HEK293 (cell line): ENCODE measurements at regions not wholly inside any gene's neighbourhood (a gene's known extent, or its start where the extent isn't known, plus 50 kb on each side); places are given as distances from the start of the nearest gene placed in this dataset.

Experiments used
- CTCF ChIA-PET: fragments of 350-600 bp; formaldehyde crosslinking; extraction: SDS; loops from one replicate; lab custom pipeline; 2021; ENCODE audit warnings: antibody characterized with exemption; lab: Yijun Ruan, JAX
- POLR2A ChIA-PET: fragments of 300-600 bp; formaldehyde crosslinking; extraction: SDS; loops from one replicate; lab custom pipeline; 2020; ENCODE audit warnings: antibody characterized with exemption, inconsistent platforms; lab: Yijun Ruan, JAX
- H3K27ac ChIP-seq: fragments of 200-500 bp; sonication (Bioruptor generic); 2 replicates; pipeline ENCODE4 v1.5.1; 2014; ENCODE audit warnings: low read depth, low read length, control low read depth, inconsistent platforms; ENCODE audit errors: extremely low read depth
- H3K36me3 ChIP-seq, 2 experiments: fragments of 200-500 bp in 1 of 2; sonication (Bioruptor generic) in 1 of 2; 1 replicate in 1 of 2; 2 replicates in 1 of 2; pipeline ENCODE4 v1.5.1; 2014 to 2017; ENCODE audit warnings: inconsistent platforms in 2 of 2, low read length in 2 of 2; ENCODE audit not compliant: control insufficient read depth in 2 of 2, insufficient read depth in 1 of 2
- H3K4me1 ChIP-seq: fragments of 200-500 bp; sonication (Bioruptor generic); 2 replicates; pipeline ENCODE4 v1.5.1; 2014; ENCODE audit warnings: mild to moderate bottlenecking, low read length, inconsistent platforms; ENCODE audit not compliant: control insufficient read depth, insufficient read depth
- H3K4me3 ChIP-seq: 2 replicates; pipeline ENCODE4 v1.5.1; 2011; ENCODE audit warnings: low read depth, mild to moderate bottlenecking, control low read depth, low read length, moderate library complexity
- H3K9me3 ChIP-seq: fragments of 200-500 bp; sonication (Bioruptor generic); 2 replicates; pipeline ENCODE4 v1.5.1; 2014; ENCODE audit warnings: low read depth, low read length, inconsistent platforms; ENCODE audit not compliant: control insufficient read depth, insufficient read depth
- KLF1 ChIP-seq: fragments of 450-650 bp; formaldehyde crosslinking; IDR thresholded peaks from 2 replicates; pipeline ENCODE4 v1.5.1; 2016; ENCODE audit warnings: missing biosample characterization, missing genetic modification characterization
- RBAK ChIP-seq: fragments of 450-650 bp; formaldehyde crosslinking; IDR thresholded peaks from 2 replicates; pipeline ENCODE4 v1.5.1; 2016; ENCODE audit warnings: missing biosample characterization, missing genetic modification characterization
- ZBTB20 ChIP-seq: fragments of 450-650 bp; formaldehyde crosslinking; IDR thresholded peaks from 2 replicates; pipeline ENCODE4 v1.5.1; 2016; ENCODE audit warnings: missing biosample characterization, missing genetic modification characterization
- ZNF214 ChIP-seq: fragments of 450-650 bp; formaldehyde crosslinking; IDR thresholded peaks from 2 replicates; pipeline ENCODE4 v1.5.1; 2017; ENCODE audit warnings: missing biosample characterization, mild to moderate bottlenecking, missing genetic modification characterization, borderline replicate concordance
- ZNF335 ChIP-seq: fragments of 450-650 bp; formaldehyde crosslinking; conservative IDR thresholded peaks from 2 replicates; pipeline ENCODE4 v1.5.1; 2016; ENCODE audit warnings: missing biosample characterization, missing genetic modification characterization
- ZNF416 ChIP-seq: fragments of 450-650 bp; formaldehyde crosslinking; IDR thresholded peaks from 2 replicates; pipeline ENCODE4 v1.5.1; 2016; ENCODE audit warnings: missing biosample characterization, missing genetic modification characterization
- ZNF548 ChIP-seq: fragments of 450-650 bp; formaldehyde crosslinking; IDR thresholded peaks from 2 replicates; pipeline ENCODE4 v1.5.1; 2016; ENCODE audit warnings: missing biosample characterization, missing genetic modification characterization
- ZNF560 ChIP-seq: fragments of 450-650 bp; formaldehyde crosslinking; IDR thresholded peaks from 2 replicates; pipeline ENCODE4 v1.5.1; 2017; ENCODE audit warnings: missing biosample characterization, missing genetic modification characterization, borderline replicate concordance
- ZNF561 ChIP-seq: fragments of 450-650 bp; IDR thresholded peaks from 2 replicates; pipeline ENCODE4 v1.5.1; 2018; ENCODE audit warnings: missing biosample characterization, missing genetic modification characterization, borderline replicate concordance
- ZNF677 ChIP-seq: fragments of 450-650 bp; IDR thresholded peaks from 2 replicates; pipeline ENCODE4 v1.5.0; 2018; ENCODE audit warnings: missing biosample characterization, mild to moderate bottlenecking, missing genetic modification characterization, moderate library complexity
- ZNF785 ChIP-seq: fragments of 450-650 bp; formaldehyde crosslinking; IDR thresholded peaks from 2 replicates; pipeline ENCODE4 v1.5.1; 2016; ENCODE audit warnings: missing biosample characterization, missing genetic modification characterization
- TF ChIP-seq, protein P1 (sequence below): fragments of 450-650 bp; formaldehyde crosslinking; optimal IDR thresholded peaks from 2 replicates; pipeline ENCODE3; 2016; ENCODE audit warnings: missing biosample characterization, mild to moderate bottlenecking, missing genetic modification characterization
- TF ChIP-seq, protein P2 (sequence below): fragments of 450-650 bp; formaldehyde crosslinking; conservative IDR thresholded peaks from 2 replicates; pipeline ENCODE4 v1.5.1; 2016; ENCODE audit warnings: low read depth, missing biosample characterization, missing genetic modification characterization
- TF ChIP-seq, protein P3 (sequence below): fragments of 450-650 bp; formaldehyde crosslinking; IDR thresholded peaks from 2 replicates; pipeline ENCODE4 v1.5.1; 2016; ENCODE audit warnings: missing biosample characterization, missing genetic modification characterization, borderline replicate concordance
- TF ChIP-seq, protein P4 (sequence below): fragments of 450-650 bp; formaldehyde crosslinking; IDR thresholded peaks from 2 replicates; pipeline ENCODE4 v1.5.1; 2016; ENCODE audit warnings: missing biosample characterization, missing genetic modification characterization
- TF ChIP-seq, protein P5 (sequence below): fragments of 450-650 bp; formaldehyde crosslinking; IDR thresholded peaks from 2 replicates; pipeline ENCODE4 v1.5.1; 2017; ENCODE audit warnings: missing biosample characterization, missing genetic modification characterization
- TF ChIP-seq, protein P6 (sequence below): IDR thresholded peaks from 2 replicates; pipeline ENCODE4 v1.6.1; 2011; ENCODE audit warnings: mild to moderate bottlenecking, low read depth, low read length, borderline replicate concordance
- TF ChIP-seq, protein P7 (sequence below): fragments of 450-650 bp; formaldehyde crosslinking; IDR thresholded peaks from 2 replicates; pipeline ENCODE4 v1.5.1; 2016; ENCODE audit warnings: missing biosample characterization, missing genetic modification characterization

DNA sequence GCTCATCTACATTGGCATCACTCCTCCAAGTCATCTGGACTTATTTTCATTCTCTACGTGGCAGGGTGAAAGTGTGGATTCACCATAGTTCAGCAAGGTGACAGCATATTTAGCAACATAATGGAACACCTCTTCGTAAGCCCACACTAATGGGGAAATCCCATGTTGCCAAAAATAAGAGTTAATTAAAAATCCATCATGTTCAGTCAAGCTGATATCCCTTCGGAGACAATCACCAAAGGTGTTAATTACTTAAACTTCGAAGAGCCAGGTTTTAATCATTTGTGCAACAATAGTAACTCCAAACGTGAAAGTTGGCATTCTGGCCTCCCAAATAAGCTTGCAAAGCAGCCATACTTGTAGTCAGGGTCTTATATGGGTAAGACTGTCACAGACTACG is 242.9 kb downstream of the NSG2 start:
- no peak overlapping the region for H3K4me3 ChIP-seq
- POLR2A ChIA-PET, result no interaction called here
- no peaks in the 10 kb centered on the region; the same call in 1 of the 2 replicates for H3K9me3 ChIP-seq
- no peak overlapping the region for H3K27ac ChIP-seq
- CTCF ChIA-PET, result no interaction called here
- no peak for TF ChIP-seq ZNF785 (tag by site-specific recombination)
- no peak for TF ChIP-seq ZNF416 (tag by site-specific recombination)
- no peak for TF ChIP-seq ZNF548 (tag by site-specific recombination)
- TF ChIP-seq, protein P1, sequence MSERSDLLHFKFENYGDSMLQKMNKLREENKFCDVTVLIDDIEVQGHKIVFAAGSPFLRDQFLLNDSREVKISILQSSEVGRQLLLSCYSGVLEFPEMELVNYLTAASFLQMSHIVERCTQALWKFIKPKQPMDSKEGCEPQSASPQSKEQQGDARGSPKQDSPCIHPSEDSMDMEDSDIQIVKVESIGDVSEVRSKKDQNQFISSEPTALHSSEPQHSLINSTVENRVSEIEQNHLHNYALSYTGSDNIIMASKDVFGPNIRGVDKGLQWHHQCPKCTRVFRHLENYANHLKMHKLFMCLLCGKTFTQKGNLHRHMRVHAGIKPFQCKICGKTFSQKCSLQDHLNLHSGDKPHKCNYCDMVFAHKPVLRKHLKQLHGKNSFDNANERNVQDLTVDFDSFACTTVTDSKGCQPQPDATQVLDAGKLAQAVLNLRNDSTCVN (tag by site-specific recombination), result no peak
- TF ChIP-seq, protein P2, sequence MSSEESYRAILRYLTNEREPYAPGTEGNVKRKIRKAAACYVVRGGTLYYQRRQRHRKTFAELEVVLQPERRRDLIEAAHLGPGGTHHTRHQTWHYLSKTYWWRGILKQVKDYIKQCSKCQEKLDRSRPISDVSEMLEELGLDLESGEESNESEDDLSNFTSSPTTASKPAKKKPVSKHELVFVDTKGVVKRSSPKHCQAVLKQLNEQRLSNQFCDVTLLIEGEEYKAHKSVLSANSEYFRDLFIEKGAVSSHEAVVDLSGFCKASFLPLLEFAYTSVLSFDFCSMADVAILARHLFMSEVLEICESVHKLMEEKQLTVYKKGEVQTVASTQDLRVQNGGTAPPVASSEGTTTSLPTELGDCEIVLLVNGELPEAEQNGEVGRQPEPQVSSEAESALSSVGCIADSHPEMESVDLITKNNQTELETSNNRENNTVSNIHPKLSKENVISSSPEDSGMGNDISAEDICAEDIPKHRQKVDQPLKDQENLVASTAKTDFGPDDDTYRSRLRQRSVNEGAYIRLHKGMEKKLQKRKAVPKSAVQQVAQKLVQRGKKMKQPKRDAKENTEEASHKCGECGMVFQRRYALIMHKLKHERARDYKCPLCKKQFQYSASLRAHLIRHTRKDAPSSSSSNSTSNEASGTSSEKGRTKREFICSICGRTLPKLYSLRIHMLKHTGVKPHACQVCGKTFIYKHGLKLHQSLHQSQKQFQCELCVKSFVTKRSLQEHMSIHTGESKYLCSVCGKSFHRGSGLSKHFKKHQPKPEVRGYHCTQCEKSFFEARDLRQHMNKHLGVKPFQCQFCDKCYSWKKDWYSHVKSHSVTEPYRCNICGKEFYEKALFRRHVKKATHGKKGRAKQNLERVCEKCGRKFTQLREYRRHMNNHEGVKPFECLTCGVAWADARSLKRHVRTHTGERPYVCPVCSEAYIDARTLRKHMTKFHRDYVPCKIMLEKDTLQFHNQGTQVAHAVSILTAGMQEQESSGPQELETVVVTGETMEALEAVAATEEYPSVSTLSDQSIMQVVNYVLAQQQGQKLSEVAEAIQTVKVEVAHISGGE, result no peak
- no peak for TF ChIP-seq KLF1 (tag by site-specific recombination)
- TF ChIP-seq ZNF561 (tag by site-specific recombination), result no peak
- no peaks in the 10 kb centered on the region for H3K4me1 ChIP-seq
- no peaks in the 10 kb centered on the region for H3K36me3 ChIP-seq

DNA sequence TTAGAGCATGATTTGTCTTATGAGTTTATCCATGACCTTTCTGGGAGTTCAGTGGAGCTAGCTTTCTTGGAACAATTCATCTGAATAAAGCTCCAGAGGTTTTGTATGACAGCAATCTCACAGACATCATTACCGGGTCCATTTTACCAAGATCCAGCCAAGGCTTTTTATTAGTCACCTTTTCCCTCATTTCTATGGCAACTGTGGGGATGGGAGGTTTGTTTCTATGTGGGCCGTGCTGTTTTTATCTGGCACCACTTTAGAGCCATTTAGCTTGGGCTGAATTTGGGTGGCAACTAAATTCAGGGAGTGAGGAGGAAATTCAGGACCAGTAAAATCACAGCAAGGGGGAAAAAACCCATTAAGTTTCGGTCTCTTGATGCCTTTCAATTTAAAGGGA is 245.7 kb downstream of the NSG2 start:
- CTCF ChIA-PET, result interaction anchor here (0.7 to 1.2 kb wide), 4 partner anchors 23 to 247 kb away, joined by 3 to 5 read pairs (median 3); partner anchors contain the start of gene NSG2
- Histone ChIP-seq H3K36me3 (no peaks in the 10 kb centered on the region), H3K4me3 (no peak overlapping the region), H3K9me3 (no peaks in the 10 kb centered on the region), H3K27ac (no peak overlapping the region), H3K4me1 (no peaks in the 10 kb centered on the region)
- POLR2A ChIA-PET, result no interaction called here
- no peak for TF ChIP-seq RBAK (tag by site-specific recombination)
- TF ChIP-seq, protein P3, sequence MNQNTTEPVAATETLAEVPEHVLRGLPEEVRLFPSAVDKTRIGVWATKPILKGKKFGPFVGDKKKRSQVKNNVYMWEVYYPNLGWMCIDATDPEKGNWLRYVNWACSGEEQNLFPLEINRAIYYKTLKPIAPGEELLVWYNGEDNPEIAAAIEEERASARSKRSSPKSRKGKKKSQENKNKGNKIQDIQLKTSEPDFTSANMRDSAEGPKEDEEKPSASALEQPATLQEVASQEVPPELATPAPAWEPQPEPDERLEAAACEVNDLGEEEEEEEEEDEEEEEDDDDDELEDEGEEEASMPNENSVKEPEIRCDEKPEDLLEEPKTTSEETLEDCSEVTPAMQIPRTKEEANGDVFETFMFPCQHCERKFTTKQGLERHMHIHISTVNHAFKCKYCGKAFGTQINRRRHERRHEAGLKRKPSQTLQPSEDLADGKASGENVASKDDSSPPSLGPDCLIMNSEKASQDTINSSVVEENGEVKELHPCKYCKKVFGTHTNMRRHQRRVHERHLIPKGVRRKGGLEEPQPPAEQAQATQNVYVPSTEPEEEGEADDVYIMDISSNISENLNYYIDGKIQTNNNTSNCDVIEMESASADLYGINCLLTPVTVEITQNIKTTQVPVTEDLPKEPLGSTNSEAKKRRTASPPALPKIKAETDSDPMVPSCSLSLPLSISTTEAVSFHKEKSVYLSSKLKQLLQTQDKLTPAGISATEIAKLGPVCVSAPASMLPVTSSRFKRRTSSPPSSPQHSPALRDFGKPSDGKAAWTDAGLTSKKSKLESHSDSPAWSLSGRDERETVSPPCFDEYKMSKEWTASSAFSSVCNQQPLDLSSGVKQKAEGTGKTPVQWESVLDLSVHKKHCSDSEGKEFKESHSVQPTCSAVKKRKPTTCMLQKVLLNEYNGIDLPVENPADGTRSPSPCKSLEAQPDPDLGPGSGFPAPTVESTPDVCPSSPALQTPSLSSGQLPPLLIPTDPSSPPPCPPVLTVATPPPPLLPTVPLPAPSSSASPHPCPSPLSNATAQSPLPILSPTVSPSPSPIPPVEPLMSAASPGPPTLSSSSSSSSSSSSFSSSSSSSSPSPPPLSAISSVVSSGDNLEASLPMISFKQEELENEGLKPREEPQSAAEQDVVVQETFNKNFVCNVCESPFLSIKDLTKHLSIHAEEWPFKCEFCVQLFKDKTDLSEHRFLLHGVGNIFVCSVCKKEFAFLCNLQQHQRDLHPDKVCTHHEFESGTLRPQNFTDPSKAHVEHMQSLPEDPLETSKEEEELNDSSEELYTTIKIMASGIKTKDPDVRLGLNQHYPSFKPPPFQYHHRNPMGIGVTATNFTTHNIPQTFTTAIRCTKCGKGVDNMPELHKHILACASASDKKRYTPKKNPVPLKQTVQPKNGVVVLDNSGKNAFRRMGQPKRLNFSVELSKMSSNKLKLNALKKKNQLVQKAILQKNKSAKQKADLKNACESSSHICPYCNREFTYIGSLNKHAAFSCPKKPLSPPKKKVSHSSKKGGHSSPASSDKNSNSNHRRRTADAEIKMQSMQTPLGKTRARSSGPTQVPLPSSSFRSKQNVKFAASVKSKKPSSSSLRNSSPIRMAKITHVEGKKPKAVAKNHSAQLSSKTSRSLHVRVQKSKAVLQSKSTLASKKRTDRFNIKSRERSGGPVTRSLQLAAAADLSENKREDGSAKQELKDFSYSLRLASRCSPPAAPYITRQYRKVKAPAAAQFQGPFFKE (tag by site-specific recombination), result no peak
- TF ChIP-seq ZBTB20 (tag by site-specific recombination), result no peak
- TF ChIP-seq ZNF214 (tag by site-specific recombination), result no peak
- TF ChIP-seq, protein P4, sequence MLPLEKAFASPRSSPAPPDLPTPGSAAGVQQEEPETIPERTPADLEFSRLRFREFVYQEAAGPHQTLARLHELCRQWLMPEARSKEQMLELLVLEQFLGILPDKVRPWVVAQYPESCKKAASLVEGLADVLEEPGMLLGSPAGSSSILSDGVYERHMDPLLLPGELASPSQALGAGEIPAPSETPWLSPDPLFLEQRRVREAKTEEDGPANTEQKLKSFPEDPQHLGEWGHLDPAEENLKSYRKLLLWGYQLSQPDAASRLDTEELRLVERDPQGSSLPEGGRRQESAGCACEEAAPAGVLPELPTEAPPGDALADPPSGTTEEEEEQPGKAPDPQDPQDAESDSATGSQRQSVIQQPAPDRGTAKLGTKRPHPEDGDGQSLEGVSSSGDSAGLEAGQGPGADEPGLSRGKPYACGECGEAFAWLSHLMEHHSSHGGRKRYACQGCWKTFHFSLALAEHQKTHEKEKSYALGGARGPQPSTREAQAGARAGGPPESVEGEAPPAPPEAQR (tag by site-specific recombination), result no peak
- TF ChIP-seq, protein P5, sequence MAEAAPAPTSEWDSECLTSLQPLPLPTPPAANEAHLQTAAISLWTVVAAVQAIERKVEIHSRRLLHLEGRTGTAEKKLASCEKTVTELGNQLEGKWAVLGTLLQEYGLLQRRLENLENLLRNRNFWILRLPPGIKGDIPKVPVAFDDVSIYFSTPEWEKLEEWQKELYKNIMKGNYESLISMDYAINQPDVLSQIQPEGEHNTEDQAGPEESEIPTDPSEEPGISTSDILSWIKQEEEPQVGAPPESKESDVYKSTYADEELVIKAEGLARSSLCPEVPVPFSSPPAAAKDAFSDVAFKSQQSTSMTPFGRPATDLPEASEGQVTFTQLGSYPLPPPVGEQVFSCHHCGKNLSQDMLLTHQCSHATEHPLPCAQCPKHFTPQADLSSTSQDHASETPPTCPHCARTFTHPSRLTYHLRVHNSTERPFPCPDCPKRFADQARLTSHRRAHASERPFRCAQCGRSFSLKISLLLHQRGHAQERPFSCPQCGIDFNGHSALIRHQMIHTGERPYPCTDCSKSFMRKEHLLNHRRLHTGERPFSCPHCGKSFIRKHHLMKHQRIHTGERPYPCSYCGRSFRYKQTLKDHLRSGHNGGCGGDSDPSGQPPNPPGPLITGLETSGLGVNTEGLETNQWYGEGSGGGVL (tag by site-specific recombination), result no peak
- TF ChIP-seq, protein P6, sequence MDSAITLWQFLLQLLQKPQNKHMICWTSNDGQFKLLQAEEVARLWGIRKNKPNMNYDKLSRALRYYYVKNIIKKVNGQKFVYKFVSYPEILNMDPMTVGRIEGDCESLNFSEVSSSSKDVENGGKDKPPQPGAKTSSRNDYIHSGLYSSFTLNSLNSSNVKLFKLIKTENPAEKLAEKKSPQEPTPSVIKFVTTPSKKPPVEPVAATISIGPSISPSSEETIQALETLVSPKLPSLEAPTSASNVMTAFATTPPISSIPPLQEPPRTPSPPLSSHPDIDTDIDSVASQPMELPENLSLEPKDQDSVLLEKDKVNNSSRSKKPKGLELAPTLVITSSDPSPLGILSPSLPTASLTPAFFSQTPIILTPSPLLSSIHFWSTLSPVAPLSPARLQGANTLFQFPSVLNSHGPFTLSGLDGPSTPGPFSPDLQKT, result no peak
- no peak for TF ChIP-seq ZNF677 (tag by site-specific recombination)
- TF ChIP-seq ZNF335, result no peak
- TF ChIP-seq, protein P7, sequence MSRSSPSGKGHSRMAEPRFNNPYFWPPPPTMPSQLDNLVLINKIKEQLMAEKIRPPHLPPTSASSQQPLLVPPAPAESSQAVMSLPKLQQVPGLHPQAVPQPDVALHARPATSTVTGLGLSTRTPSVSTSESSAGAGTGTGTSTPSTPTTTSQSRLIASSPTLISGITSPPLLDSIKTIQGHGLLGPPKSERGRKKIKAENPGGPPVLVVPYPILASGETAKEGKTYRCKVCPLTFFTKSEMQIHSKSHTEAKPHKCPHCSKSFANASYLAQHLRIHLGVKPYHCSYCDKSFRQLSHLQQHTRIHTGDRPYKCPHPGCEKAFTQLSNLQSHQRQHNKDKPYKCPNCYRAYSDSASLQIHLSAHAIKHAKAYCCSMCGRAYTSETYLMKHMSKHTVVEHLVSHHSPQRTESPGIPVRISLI (tag by site-specific recombination), result no peak
- no peak for TF ChIP-seq ZNF560 (tag by site-specific recombination)
